HG03565 (cell line): ENCODE measurements at regions not wholly inside any gene's neighbourhood (a gene's known extent, or its start where the extent isn't known, plus 50 kb on each side); places are given as distances from the start of the nearest gene placed in this dataset.

ENCODE experiments used
- ATAC-seq: cut with Tn5 transposase; IDR thresholded peaks from one replicate; pipeline ENCODE4 v1.9.1; 2021; ENCODE audit warnings: mild to moderate bottlenecking, moderate library complexity; ENCODE audit not compliant: unreplicated experiment

- no peak for ATAC-seq
Measured at GRCh38 chr2:156099382-156099781, 233.1 kb downstream of the NR4A2 start.

GRCh38 chr2:156098506-156098905, 234.0 kb downstream of the NR4A2 start:
- ATAC-seq, result no peak

GRCh38 chr2:156088587-156088986, 243.9 kb downstream of the NR4A2 start:
- no peak for ATAC-seq

- peak; percentile 49 for ATAC-seq
Measured at GRCh38 chr2:156087875-156088274, 244.6 kb downstream of the NR4A2 start.

- ATAC-seq, result no peak
Measured at GRCh38 chr2:156083763-156084493, 248.6 kb downstream of the NR4A2 start.

GRCh38 chr2:156079845-156080244, 252.7 kb downstream of the NR4A2 start:
- ATAC-seq, result no peak

GRCh38 chr2:156077041-156077742, 255.3 kb downstream of the NR4A2 start:
- no peak for ATAC-seq

- ATAC-seq, result no peak
Measured at GRCh38 chr2:156065912-156066311, 266.6 kb downstream of the NR4A2 start.

GRCh38 chr2:156064540-156064939, 268.0 kb downstream of the NR4A2 start:
- no peak for ATAC-seq

GRCh38 chr2:156057647-156058046, 274.9 kb downstream of the NR4A2 start:
- ATAC-seq, result no peak

- no peak for ATAC-seq
Measured at GRCh38 chr2:156054983-156055382, 277.5 kb downstream of the NR4A2 start.

GRCh38 chr2:156046900-156047299, 285.6 kb downstream of the NR4A2 start:
- no peak for ATAC-seq

GRCh38 chr2:156042895-156043294, 289.6 kb downstream of the NR4A2 start:
- ATAC-seq, result no peak

GRCh38 chr2:156038021-156038420, 294.5 kb downstream of the NR4A2 start:
- no peak for ATAC-seq

GRCh38 chr2:156037482-156037881, 295.0 kb downstream of the NR4A2 start:
- no peak for ATAC-seq

GRCh38 chr2:156031121-156031520, 301.4 kb downstream of the NR4A2 start:
- no peak for ATAC-seq

GRCh38 chr2:156023229-156023869, 309.2 kb downstream of the NR4A2 start:
- no peak for ATAC-seq

GRCh38 chr2:156021146-156022040, 311.1 kb downstream of the NR4A2 start:
- ATAC-seq, result no peak

GRCh38 chr2:156019341-156019740, 313.2 kb downstream of the NR4A2 start:
- ATAC-seq, result no peak

GRCh38 chr2:156017341-156017885, 315.1 kb downstream of the NR4A2 start:
- no peak for ATAC-seq

- ATAC-seq, result no peak
Measured at GRCh38 chr2:156009293-156009692, 323.2 kb downstream of the NR4A2 start.
